Stimulated activated CD4-positive, alpha-beta T cell treated with anti-CD3 and anti-CD28 coated beads, Interleukin-1b, Interleukin-23, amount 100 ng/mL, for 48 hours (primary cell): ENCODE measurements at regions not wholly inside any gene's neighbourhood (a gene's known extent, or its start where the extent isn't known, plus 50 kb on each side); places are given as distances from the start of the nearest gene placed in this dataset.

Source experiments
- DNase-seq: peaks from one replicate; pipeline ENCODE4 v3.0.0-alpha.2; 2020

- DNase-seq = no peak
Measured at GRCh38 chr6:159118924-159119323, 50.3 kb upstream of the FNDC1 start.

- no peak for DNase-seq
Measured at GRCh38 chr6:159117563-159117962, 51.6 kb upstream of the FNDC1 start.

- no peak for DNase-seq
Measured at GRCh38 chr6:159117046-159117445, 52.2 kb upstream of the FNDC1 start.

- no peak for DNase-seq
Measured at GRCh38 chr6:159116343-159116742, 52.9 kb upstream of the FNDC1 start.

GRCh38 chr6:159114569-159114968, 54.6 kb upstream of the FNDC1 start:
- DNase-seq = no peak

- DNase-seq = no peak
Measured at GRCh38 chr6:159113223-159113622, 56.0 kb upstream of the FNDC1 start.

GRCh38 chr6:159112714-159113113, 56.5 kb upstream of the FNDC1 start:
- DNase-seq = no peak

GRCh38 chr6:159110748-159111147, 58.5 kb upstream of the FNDC1 start:
- no peak for DNase-seq

- no peak for DNase-seq
Measured at GRCh38 chr6:159110013-159110412, 59.2 kb upstream of the FNDC1 start.

GRCh38 chr6:159109391-159109790, 59.8 kb upstream of the FNDC1 start:
- no peak for DNase-seq

GRCh38 chr6:159108426-159108985, 60.7 kb upstream of the FNDC1 start:
- no peak for DNase-seq

- DNase-seq = peak; percentile 39
Measured at GRCh38 chr6:159107451-159108260, 61.5 kb upstream of the FNDC1 start.

GRCh38 chr6:159106627-159107241, 61.9 kb upstream of the TAGAP start:
- peak; percentile 90 for DNase-seq

- no peak for DNase-seq
Measured at GRCh38 chr6:159105716-159106115, 60.9 kb upstream of the TAGAP start.

GRCh38 chr6:159104931-159105330, 60.1 kb upstream of the TAGAP start:
- no peak for DNase-seq

- peak; percentile 79 for DNase-seq
Measured at GRCh38 chr6:159104163-159104925, 59.6 kb upstream of the TAGAP start.

GRCh38 chr6:159103396-159104162, 58.8 kb upstream of the TAGAP start:
- DNase-seq = no peak

GRCh38 chr6:159102373-159103160, 57.8 kb upstream of the TAGAP start:
- DNase-seq = no peak

GRCh38 chr6:159101656-159102055, 56.9 kb upstream of the TAGAP start:
- no peak for DNase-seq

- DNase-seq = no peak
Measured at GRCh38 chr6:159100395-159101182, 55.8 kb upstream of the TAGAP start.

GRCh38 chr6:159099961-159100360, 55.2 kb upstream of the TAGAP start:
- DNase-seq = no peak
